Sigmoid colon (tissue), 4 donors: ENCODE measurements at regions not wholly inside any gene's neighbourhood (a gene's known extent, or its start where the extent isn't known, plus 50 kb on each side); places are given as distances from the start of the nearest gene placed in this dataset.

ENCODE experiments used
- EP300 ChIP-seq, 4 donors: sonication (generic); formaldehyde crosslinking; IDR thresholded peaks; one replicate each; pipeline ENCODE4 v1.6.1; 2017; ENCODE audit warnings: antibody characterized with exemption in 4 of 4
- POLR2A ChIP-seq, 2 donors: fragments of 450-650 bp; IDR thresholded peaks; one replicate each; pipeline ENCODE4 v1.6.1; 2016; ENCODE audit warnings: antibody characterized with exemption in 2 of 2, mild to moderate bottlenecking in 2 of 2, moderate library complexity in 2 of 2
- TF ChIP-seq, protein P1 (sequence below), 4 experiments: fragments of 450-650 bp in 3 of 4; fragments of 200-600 bp in 1 of 4; IDR thresholded peaks; one replicate each; pipeline ENCODE4 v1.5.1; 2016 to 2019; ENCODE audit warnings: antibody characterized with exemption in 4 of 4, mild to moderate bottlenecking in 3 of 4, moderate library complexity in 2 of 4

DNA sequence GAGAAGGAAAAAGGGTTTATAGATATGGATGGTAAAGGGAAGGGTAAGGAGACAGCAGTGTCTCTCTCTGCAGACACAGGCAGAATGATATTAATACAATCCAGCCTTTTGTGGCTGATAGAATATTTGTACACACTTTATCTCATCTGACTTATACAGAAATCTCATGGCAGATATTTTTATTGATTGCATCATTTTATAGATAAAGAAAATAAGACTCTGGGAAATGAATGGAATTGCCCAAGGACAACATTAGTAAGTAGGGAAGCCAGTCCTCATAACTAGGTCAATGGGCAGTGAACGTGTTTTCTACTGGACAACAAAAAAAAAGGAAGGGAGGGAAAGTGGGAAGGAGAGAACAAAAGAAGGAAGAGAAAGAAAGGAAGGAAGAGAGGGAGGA lies 236.4 kb upstream of the EPHA4 start:
- TF ChIP-seq EP300 (IDR thresholded peaks at IDR 0.05): no peak
- TF ChIP-seq POLR2A (IDR thresholded peaks at IDR 0.05): no peak
- TF ChIP-seq, protein P1, sequence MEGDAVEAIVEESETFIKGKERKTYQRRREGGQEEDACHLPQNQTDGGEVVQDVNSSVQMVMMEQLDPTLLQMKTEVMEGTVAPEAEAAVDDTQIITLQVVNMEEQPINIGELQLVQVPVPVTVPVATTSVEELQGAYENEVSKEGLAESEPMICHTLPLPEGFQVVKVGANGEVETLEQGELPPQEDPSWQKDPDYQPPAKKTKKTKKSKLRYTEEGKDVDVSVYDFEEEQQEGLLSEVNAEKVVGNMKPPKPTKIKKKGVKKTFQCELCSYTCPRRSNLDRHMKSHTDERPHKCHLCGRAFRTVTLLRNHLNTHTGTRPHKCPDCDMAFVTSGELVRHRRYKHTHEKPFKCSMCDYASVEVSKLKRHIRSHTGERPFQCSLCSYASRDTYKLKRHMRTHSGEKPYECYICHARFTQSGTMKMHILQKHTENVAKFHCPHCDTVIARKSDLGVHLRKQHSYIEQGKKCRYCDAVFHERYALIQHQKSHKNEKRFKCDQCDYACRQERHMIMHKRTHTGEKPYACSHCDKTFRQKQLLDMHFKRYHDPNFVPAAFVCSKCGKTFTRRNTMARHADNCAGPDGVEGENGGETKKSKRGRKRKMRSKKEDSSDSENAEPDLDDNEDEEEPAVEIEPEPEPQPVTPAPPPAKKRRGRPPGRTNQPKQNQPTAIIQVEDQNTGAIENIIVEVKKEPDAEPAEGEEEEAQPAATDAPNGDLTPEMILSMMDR (IDR thresholded peaks at IDR 0.05): no peak
